Gastroesophageal sphincter (tissue), 4 donors: ENCODE measurements at regions not wholly inside any gene's neighbourhood (a gene's known extent, or its start where the extent isn't known, plus 50 kb on each side); places are given as distances from the start of the nearest gene placed in this dataset.

Experiments
- ATAC-seq: fragments of 150-250 bp; one replicate; pipeline ENCODE4 v1.9.1; 2016; ENCODE audit warnings: mild to moderate bottlenecking, moderate library complexity
- H3K27ac ChIP-seq, 4 donors: fragments of 200-600 bp; sonication (generic) in 3 of 4; 1 replicate in 3 of 4; 2 replicates in 1 of 4; pipeline ENCODE4 v1.5.1; 2016 to 2019
- H3K27me3 ChIP-seq: fragments of 200-600 bp; sonication (generic); one replicate; pipeline ENCODE4 v1.5.1; 2019
- H3K36me3 ChIP-seq, 2 donors: fragments of 200-600 bp; sonication (generic); one replicate each; pipeline ENCODE4 v1.5.1; 2019; ENCODE audit warnings: control low read depth in 1 of 2
- H3K4me1 ChIP-seq, 3 donors: fragments of 200-600 bp; sonication (generic); 1 replicate in 2 of 3; 2 replicates in 1 of 3; pipeline ENCODE4 v1.5.1; 2016 to 2019; ENCODE audit warnings: control low read depth in 2 of 3
- H3K4me3 ChIP-seq, 2 donors: fragments of 200-600 bp; sonication (generic); one replicate each; pipeline ENCODE4 v1.5.1; 2019; ENCODE audit warnings: mild to moderate bottlenecking in 1 of 2, moderate library complexity in 1 of 2
- H3K9me3 ChIP-seq, 3 donors: fragments of 200-600 bp; sonication (generic); one replicate each; pipeline ENCODE4 v1.5.1; 2017 to 2019; ENCODE audit warnings: control low read depth in 2 of 3
- CTCF ChIP-seq, 4 experiments: fragments of 200-600 bp in 2 of 4; fragments of 450-650 bp in 2 of 4; sonication (generic) in 1 of 4; IDR thresholded peaks; one replicate each; pipeline ENCODE4 v1.5.1; 2017 to 2019; ENCODE audit warnings: antibody characterized with exemption in 4 of 4, mild to moderate bottlenecking in 2 of 4, moderate library complexity in 2 of 4
- EP300 ChIP-seq: sonication (generic); formaldehyde crosslinking; IDR thresholded peaks from one replicate; pipeline ENCODE4 v1.6.1; 2017; ENCODE audit warnings: antibody characterized with exemption, mild to moderate bottlenecking
- POLR2A ChIP-seq, 2 donors: fragments of 450-650 bp; IDR thresholded peaks; one replicate each; pipeline ENCODE4 v1.6.1; 2017; ENCODE audit warnings: antibody characterized with exemption in 2 of 2, mild to moderate bottlenecking in 2 of 2, moderate library complexity in 1 of 2
- POLR2AphosphoS5 ChIP-seq: sonication (generic); formaldehyde crosslinking; IDR thresholded peaks from one replicate; pipeline ENCODE4 v1.6.1; 2017; ENCODE audit warnings: antibody characterized with exemption
- WGBS, 2 donors: methylation state at CpG; one replicate each; pipeline ENCODE4 v1.1.5; 2018; ENCODE audit warnings: low coverage in 1 of 2; 5-methylcytosine and 5-hydroxymethylcytosine counted together

GRCh38 chr2:83067947-83068346, 1391.1 kb downstream of the SUCLG1 start:
- no peak for ATAC-seq

GRCh38 chr2:83063933-83064332, 1395.1 kb downstream of the SUCLG1 start:
- TF ChIP-seq POLR2AphosphoS5: no peak
- TF ChIP-seq EP300: no peak
- TF ChIP-seq POLR2A (IDR thresholded peaks at IDR 0.05): no peak
- TF ChIP-seq CTCF (IDR thresholded peaks at IDR 0.05): no peak
- Histone ChIP-seq H3K4me1 (no peaks in the 10 kb centered on the region), H3K27me3 (no peaks in the 10 kb centered on the region), H3K27ac (no peak overlapping the region), H3K9me3 (no peaks in the 10 kb centered on the region), H3K36me3 (no peaks in the 10 kb centered on the region), H3K4me3 (no peak overlapping the region)
- 92% methylated on average over 1 of the region's 1 CpG for WGBS, 2 donors
- no peak for ATAC-seq

More at GRCh38 chr2:83067947-83068346, 1391.1 kb downstream of the SUCLG1 start:
- H3K9me3 ChIP-seq: no peaks in the 10 kb centered on the region
- no peaks in the 10 kb centered on the region for H3K27me3 ChIP-seq
- TF ChIP-seq CTCF (IDR thresholded peaks at IDR 0.05) (no peak), POLR2AphosphoS5 (no peak), EP300 (no peak), POLR2A (IDR thresholded peaks at IDR 0.05) (no peak)
- 53 to 67% methylated on average over 1 of the region's 1 CpG for WGBS, 2 donors
- no peak overlapping the region for H3K27ac ChIP-seq
- H3K36me3 ChIP-seq: no peaks in the 10 kb centered on the region
- H3K4me3 ChIP-seq: no peak overlapping the region
- peaks cover 0 to 10% (median 0%) of the 10 kb centered on the region in 3 donors for H3K4me1 ChIP-seq

- no peaks in the 10 kb centered on the region for H3K4me1 ChIP-seq
- H3K36me3 ChIP-seq: no peaks in the 10 kb centered on the region
- TF ChIP-seq EP300 (no peak), POLR2AphosphoS5 (no peak), POLR2A (IDR thresholded peaks at IDR 0.05) (no peak), CTCF (IDR thresholded peaks at IDR 0.05) (no peak)
- no peaks in the 10 kb centered on the region for H3K27me3 ChIP-seq
- 61 to 76% methylated on average over 4 to 5 of the region's 5 CpGs for WGBS, 2 donors
- ATAC-seq: no peak
- H3K4me3 ChIP-seq: no peak overlapping the region
- no peak overlapping the region for H3K27ac ChIP-seq
- no peaks in the 10 kb centered on the region for H3K9me3 ChIP-seq
Observed at GRCh38 chr2:83063511-83063910, 1395.6 kb downstream of the SUCLG1 start.

- no peaks in the 10 kb centered on the region for H3K4me1 ChIP-seq
- TF ChIP-seq EP300: no peak
- no peak for TF ChIP-seq POLR2AphosphoS5
- TF ChIP-seq POLR2A (IDR thresholded peaks at IDR 0.05): no peak
- TF ChIP-seq CTCF (IDR thresholded peaks at IDR 0.05): no peak
- H3K27ac ChIP-seq: no peak overlapping the region
- no peak overlapping the region for H3K4me3 ChIP-seq
- H3K27me3 ChIP-seq: no peaks in the 10 kb centered on the region
- H3K9me3 ChIP-seq: no peaks in the 10 kb centered on the region
- 63 to 75% methylated on average over 1 to 2 of the region's 2 CpGs for WGBS, 2 donors
- ATAC-seq: no peak
- no peaks in the 10 kb centered on the region for H3K36me3 ChIP-seq
Observed at GRCh38 chr2:83058683-83059082, 1400.4 kb downstream of the SUCLG1 start.

GRCh38 chr2:83055376-83056010, 1403.6 kb downstream of the SUCLG1 start:
- H3K4me1 ChIP-seq: no peaks in the 10 kb centered on the region
- H3K4me3 ChIP-seq: no peak overlapping the region
- WGBS, 2 donors: 20% methylated on average over 1 of the region's 1 CpG
- H3K36me3 ChIP-seq: no peaks in the 10 kb centered on the region
- ATAC-seq: no peak
- no peak overlapping the region for H3K27ac ChIP-seq
- no peak for TF ChIP-seq POLR2A (IDR thresholded peaks at IDR 0.05)
- no peak for TF ChIP-seq CTCF (IDR thresholded peaks at IDR 0.05)
- TF ChIP-seq EP300: no peak
- no peak for TF ChIP-seq POLR2AphosphoS5
- H3K27me3 ChIP-seq: no peaks in the 10 kb centered on the region
- H3K9me3 ChIP-seq: no peaks in the 10 kb centered on the region
